ENCODE measurements at regions not wholly inside any gene's neighbourhood (a gene's known extent, or its start where the extent isn't known, plus 50 kb on each side); places are given as distances from the start of the nearest gene placed in this dataset.
"Not testable (repeated sequence)": the region's sequence is repeated elsewhere in the genome, so short reads cannot be mapped to it uniquely, and the experiment has no call there.

DNA sequence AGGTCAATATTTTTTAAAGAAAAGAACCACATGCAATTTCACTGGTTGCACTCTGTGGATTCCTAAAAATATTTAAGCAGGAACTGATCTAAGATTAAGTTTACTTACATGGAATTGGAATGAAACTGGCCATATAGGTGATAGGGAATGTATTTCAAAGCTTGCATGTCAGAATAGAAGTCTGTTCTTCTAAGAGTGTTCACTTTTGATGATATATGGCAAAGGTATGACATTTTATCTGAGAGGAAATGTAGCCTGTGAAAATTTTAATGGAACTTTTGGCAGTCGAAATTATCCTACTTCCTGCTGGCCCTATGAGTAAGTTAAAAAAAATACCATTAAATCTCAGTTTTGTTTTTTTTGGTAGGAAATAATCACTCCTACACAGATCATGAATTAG lies 1538.4 kb downstream of the CDY2B start:
- H3K27ac ChIP-seq (ENCODE audit: low read length in 2 of 2); H2AFZ ChIP-seq (ENCODE audit: insufficient read depth, low read depth, low read length, poor library complexity, severe bottlenecking); H3K4me1 Mint-ChIP-seq; H3K4me1 ChIP-seq (ENCODE audit: control insufficient read depth in 2 of 2, insufficient read depth in 2 of 2, low read length in 2 of 2); H3K4me3 ChIP-seq (ENCODE audit: control extremely low read depth in 1 of 5, extremely low read depth in 1 of 5, insufficient read depth in 1 of 5, low read depth in 2 of 5, low read length in 4 of 5); DNase-seq; H4K20me1 ChIP-seq (ENCODE audit: control insufficient read depth, insufficient read depth, low read length, poor library complexity, severe bottlenecking); ATAC-seq (ENCODE audit: low read depth); H3K9me3 Mint-ChIP-seq (ENCODE audit: insufficient read depth); POLR2A ChIA-PET; H3K27me3 ChIP-seq (replicated peaks in 1 of 4; ENCODE audit: control extremely low read depth in 1 of 4, control insufficient read depth in 3 of 4, insufficient read depth in 4 of 4, low read length in 3 of 4); CTCF ChIA-PET; H3K27me3 Mint-ChIP-seq; H3K4me3 Mint-ChIP-seq; H3K36me3 ChIP-seq (replicated peaks in 1 of 2; ENCODE audit: control extremely low read depth in 1 of 2, control insufficient read depth in 1 of 2, extremely low read depth in 1 of 2, insufficient read depth in 2 of 2, low read length in 1 of 2); H3K9ac ChIP-seq (ENCODE audit: low read length); H3K4me2 ChIP-seq (replicated peaks; ENCODE audit: low read depth, low read length, poor library complexity, severe bottlenecking); H3K27ac Mint-ChIP-seq; H3K9me3 ChIP-seq (ENCODE audit: control extremely low read depth in 1 of 3, control insufficient read depth in 2 of 3, insufficient read depth in 1 of 3, low read length in 2 of 3); intact Hi-C loops (cut with micrococcal nuclease); H3K79me2 ChIP-seq (ENCODE audit: control insufficient read depth, insufficient read depth, low read length): not testable (repeated sequence)
- WGBS (ENCODE audit: insufficient coverage) = no CpG with 5 or more reads among the region's 1 CpG

DNA sequence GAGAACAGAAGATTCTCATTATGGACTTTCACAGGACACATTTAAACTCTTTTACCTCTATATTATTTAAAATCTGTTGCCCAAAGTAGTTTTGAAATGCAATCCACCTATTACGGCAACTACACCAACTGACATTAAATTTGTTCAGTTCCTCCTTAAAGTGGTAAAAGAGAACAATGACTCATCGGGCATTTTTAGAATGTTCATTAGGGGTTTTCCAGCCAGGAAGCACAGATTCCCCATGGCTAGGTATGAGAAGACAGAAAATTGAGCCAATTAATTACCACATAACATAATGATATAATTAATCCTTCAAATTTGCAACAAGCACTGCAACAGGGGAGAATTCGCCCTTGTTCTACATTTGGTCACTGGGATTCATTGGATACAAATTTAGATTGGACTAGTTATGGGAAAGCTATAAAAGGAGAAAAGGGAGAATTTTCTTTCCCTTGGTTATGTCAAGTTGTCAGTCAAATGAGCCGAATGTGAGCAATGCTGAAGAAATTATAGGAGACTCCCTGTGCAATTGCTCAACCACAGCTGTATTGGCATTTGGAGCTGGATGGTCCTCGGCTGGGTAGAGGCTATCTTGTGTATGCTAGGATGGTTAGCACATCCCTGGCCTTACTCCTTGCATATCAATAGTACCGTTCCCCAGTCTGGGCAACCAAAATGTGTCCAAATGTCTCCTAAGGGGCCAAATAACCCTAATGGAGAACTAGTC lies 1549.8 kb downstream of the CDY2B start:
- H3K4me2 ChIP-seq (replicated peaks; ENCODE audit: low read depth, low read length, poor library complexity, severe bottlenecking); H3K79me2 ChIP-seq (ENCODE audit: control insufficient read depth, insufficient read depth, low read length); H3K4me3 Mint-ChIP-seq; H3K27ac ChIP-seq (ENCODE audit: low read length in 2 of 2); DNase-seq; H2AFZ ChIP-seq (ENCODE audit: insufficient read depth, low read depth, low read length, poor library complexity, severe bottlenecking); H4K20me1 ChIP-seq (ENCODE audit: control insufficient read depth, insufficient read depth, low read length, poor library complexity, severe bottlenecking); H3K36me3 ChIP-seq (replicated peaks in 1 of 2; ENCODE audit: control extremely low read depth in 1 of 2, control insufficient read depth in 1 of 2, extremely low read depth in 1 of 2, insufficient read depth in 2 of 2, low read length in 1 of 2); H3K27me3 Mint-ChIP-seq; intact Hi-C loops (cut with micrococcal nuclease); H3K9ac ChIP-seq (ENCODE audit: low read length); POLR2A ChIA-PET; H3K27ac Mint-ChIP-seq; H3K9me3 ChIP-seq (ENCODE audit: control extremely low read depth in 1 of 3, control insufficient read depth in 2 of 3, insufficient read depth in 1 of 3, low read length in 2 of 3); H3K27me3 ChIP-seq (replicated peaks in 1 of 4; ENCODE audit: control extremely low read depth in 1 of 4, control insufficient read depth in 3 of 4, insufficient read depth in 4 of 4, low read length in 3 of 4); H3K4me1 ChIP-seq (ENCODE audit: control insufficient read depth in 2 of 2, insufficient read depth in 2 of 2, low read length in 2 of 2); H3K4me1 Mint-ChIP-seq; CTCF ChIA-PET; H3K4me3 ChIP-seq (ENCODE audit: control extremely low read depth in 1 of 5, extremely low read depth in 1 of 5, insufficient read depth in 1 of 5, low read depth in 2 of 5, low read length in 4 of 5); H3K9me3 Mint-ChIP-seq (ENCODE audit: insufficient read depth); ATAC-seq (ENCODE audit: low read depth): not testable (repeated sequence)
- no CpG with 5 or more reads among the region's 6 CpGs for WGBS (ENCODE audit: insufficient coverage)

DNA sequence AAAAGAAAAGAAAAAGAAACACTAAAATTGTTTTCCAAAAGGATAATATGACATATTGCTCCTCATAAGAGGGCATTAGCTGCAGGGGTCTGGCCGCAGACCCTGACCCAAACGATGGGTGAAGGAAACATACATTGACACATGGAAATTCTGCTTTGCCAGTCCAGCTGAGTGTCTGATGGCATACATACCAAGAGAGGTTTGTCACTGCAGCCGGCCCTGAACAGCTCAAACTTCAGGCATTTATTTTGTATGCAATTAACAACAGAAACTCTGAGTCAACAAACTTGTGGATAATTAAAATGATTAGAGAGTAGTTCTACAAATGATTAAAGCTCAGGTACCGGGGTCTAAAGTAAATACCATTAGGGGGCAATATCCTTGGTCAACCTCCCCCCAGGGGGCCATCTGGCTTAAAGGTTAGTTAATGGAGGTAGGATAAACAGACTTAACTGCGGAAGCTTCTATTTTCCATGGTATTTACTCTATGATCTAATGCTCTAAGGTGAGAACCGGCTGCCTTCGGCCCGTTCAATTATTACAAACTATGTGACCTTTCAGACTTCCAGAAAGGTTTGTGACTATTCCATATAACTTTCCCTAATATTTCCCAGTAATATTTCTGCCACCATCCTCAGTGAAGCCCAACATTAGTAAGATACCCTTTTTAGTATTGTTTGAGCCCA lies 1550.7 kb downstream of the CDY2B start:
- H3K4me1 ChIP-seq (ENCODE audit: control insufficient read depth in 2 of 2, insufficient read depth in 2 of 2, low read length in 2 of 2); H4K20me1 ChIP-seq (ENCODE audit: control insufficient read depth, insufficient read depth, low read length, poor library complexity, severe bottlenecking); H3K4me3 ChIP-seq (ENCODE audit: control extremely low read depth in 1 of 5, extremely low read depth in 1 of 5, insufficient read depth in 1 of 5, low read depth in 2 of 5, low read length in 4 of 5); H3K79me2 ChIP-seq (ENCODE audit: control insufficient read depth, insufficient read depth, low read length); H2AFZ ChIP-seq (ENCODE audit: insufficient read depth, low read depth, low read length, poor library complexity, severe bottlenecking); H3K9me3 Mint-ChIP-seq (ENCODE audit: insufficient read depth); H3K36me3 ChIP-seq (replicated peaks in 1 of 2; ENCODE audit: control extremely low read depth in 1 of 2, control insufficient read depth in 1 of 2, extremely low read depth in 1 of 2, insufficient read depth in 2 of 2, low read length in 1 of 2); H3K27me3 Mint-ChIP-seq; H3K27ac Mint-ChIP-seq; H3K9ac ChIP-seq (ENCODE audit: low read length); H3K27ac ChIP-seq (ENCODE audit: low read length in 2 of 2); intact Hi-C loops (cut with micrococcal nuclease); H3K9me3 ChIP-seq (ENCODE audit: control extremely low read depth in 1 of 3, control insufficient read depth in 2 of 3, insufficient read depth in 1 of 3, low read length in 2 of 3); H3K27me3 ChIP-seq (replicated peaks in 1 of 4; ENCODE audit: control extremely low read depth in 1 of 4, control insufficient read depth in 3 of 4, insufficient read depth in 4 of 4, low read length in 3 of 4); ATAC-seq (ENCODE audit: low read depth); H3K4me1 Mint-ChIP-seq; DNase-seq; CTCF ChIA-PET; H3K4me2 ChIP-seq (replicated peaks; ENCODE audit: low read depth, low read length, poor library complexity, severe bottlenecking); POLR2A ChIA-PET; H3K4me3 Mint-ChIP-seq: not testable (repeated sequence)
- WGBS (ENCODE audit: insufficient coverage) = no CpG with 5 or more reads among the region's 8 CpGs
